PC-3 (cell line): ENCODE measurements at regions not wholly inside any gene's neighbourhood (a gene's known extent, or its start where the extent isn't known, plus 50 kb on each side); places are given as distances from the start of the nearest gene placed in this dataset.
A peak's percentile ranks its signal among the peaks of the same experiment; 100 is the strongest.

Source experiments
- ATAC-seq: fragments of 200-7000 bp; cut with Tn5 transposase; 2 replicates; pipeline ENCODE4 v1.9.1; 2020; ENCODE audit warnings: mild to moderate bottlenecking, moderate library complexity
- BruUV-seq: library from RNA; stranded (reverse); fragments of 400-500 nt; replicated peaks from 2 replicates; lab custom pipeline; 2021; lab: Mats Ljungman, UMichigan
- CTCF ChIA-PET: fragments of 300-600 bp; sonication (Branson Sonifier 250); formaldehyde crosslinking; loops from one replicate; lab custom pipeline; 2022; ENCODE audit warnings: antibody characterized with exemption; lab: Charles Lee
- POLR2A ChIA-PET: fragments of 300-600 bp; sonication (Branson Sonifier 250); formaldehyde crosslinking; loops from one replicate; lab custom pipeline; 2022; ENCODE audit warnings: antibody characterized with exemption; ENCODE audit not compliant: unreplicated experiment; lab: Charles Lee
- DNase-seq: peaks from one replicate; pipeline ENCODE4 v3.0.0-alpha.2; 2015
- H2AFZ ChIP-seq: fragments of 300-600 bp; sonication (generic); 2 replicates; pipeline ENCODE4 v1.6.0; 2016; ENCODE audit warnings: antibody characterized with exemption, low read length
- H3F3A ChIP-seq: fragments of 300-600 bp; sonication (generic); one replicate; pipeline ENCODE4 v1.6.0; 2017; ENCODE audit warnings: antibody characterized with exemption, low read length, control low read depth, mild to moderate bottlenecking; ENCODE audit not compliant: unreplicated experiment
- H3K27ac ChIP-seq: fragments of 300-600 bp; sonication (generic); 2 replicates; pipeline ENCODE4 v1.5.1; 2016; ENCODE audit warnings: mild to moderate bottlenecking, low read length
- H3K27me3 ChIP-seq: fragments of 300-600 bp; sonication (generic); 2 replicates; pipeline ENCODE4 v1.6.1; 2016; ENCODE audit warnings: low read length, mixed read lengths
- H3K36me3 ChIP-seq: fragments of 300-600 bp; sonication (generic); 2 replicates; pipeline ENCODE4 v1.6.1; 2016; ENCODE audit warnings: low read depth, mixed run types, low read length, mixed read lengths
- H3K4me1 ChIP-seq: fragments of 300-600 bp; sonication (generic); 2 replicates; pipeline ENCODE4 v1.5.1; 2016; ENCODE audit warnings: low read length; ENCODE audit not compliant: insufficient read depth
- H3K4me2 ChIP-seq: fragments of 300-600 bp; sonication (generic); 2 replicates; pipeline ENCODE4 v1.6.0; 2016; ENCODE audit warnings: low read length
- H3K4me3 ChIP-seq: fragments of 300-600 bp; sonication (generic); 2 replicates; pipeline ENCODE4 v1.5.1; 2016; ENCODE audit warnings: mild to moderate bottlenecking, low read length, mixed read lengths
- H3K79me2 ChIP-seq: fragments of 300-600 bp; sonication (generic); 2 replicates; pipeline ENCODE4 v1.6.1; 2017; ENCODE audit warnings: low read length, mixed read lengths
- H3K9ac ChIP-seq: fragments of 300-600 bp; sonication (generic); 2 replicates; pipeline ENCODE4 v1.6.0; 2016; ENCODE audit warnings: mild to moderate bottlenecking, low read length
- H3K9me2 ChIP-seq: fragments of 300-600 bp; sonication (generic); replicated peaks from 2 replicates; pipeline ENCODE4 v1.6.1; 2016; ENCODE audit warnings: mixed run types, low read length, mixed read lengths
- H3K9me3 ChIP-seq: fragments of 300-600 bp; sonication (generic); 2 replicates; pipeline ENCODE4 v1.6.1; 2016; ENCODE audit warnings: low read length, mixed read lengths
- H4K20me1 ChIP-seq: fragments of 300-600 bp; sonication (generic); 2 replicates; pipeline ENCODE4 v1.6.1; 2016; ENCODE audit warnings: low read length, mixed read lengths
- EZH2 ChIP-seq: fragments of 300-600 bp; sonication (generic); IDR thresholded peaks from one replicate; pipeline ENCODE4 v1.6.1; 2017; ENCODE audit warnings: antibody characterized with exemption, mild to moderate bottlenecking, low read length; ENCODE audit not compliant: unreplicated experiment
- EZH2phosphoT487 ChIP-seq: fragments of 300-600 bp; sonication (generic); IDR thresholded peaks from 2 replicates; pipeline ENCODE4 v1.6.1; 2018; ENCODE audit warnings: mild to moderate bottlenecking, antibody characterized with exemption, low read length, borderline replicate concordance
- intact Hi-C: fragments of 100-400 bp; cut with micrococcal nuclease; formaldehyde crosslinking; loops from 2 replicates; pipeline ENCODE4 v1.9.0; 2023
- TF ChIP-seq, protein P1 (sequence below): fragments of 300-600 bp; sonication (generic); conservative IDR thresholded peaks from 2 replicates; pipeline ENCODE4 v1.5.1; 2017; ENCODE audit warnings: antibody characterized with exemption, low read depth, mild to moderate bottlenecking, low read length

DNA sequence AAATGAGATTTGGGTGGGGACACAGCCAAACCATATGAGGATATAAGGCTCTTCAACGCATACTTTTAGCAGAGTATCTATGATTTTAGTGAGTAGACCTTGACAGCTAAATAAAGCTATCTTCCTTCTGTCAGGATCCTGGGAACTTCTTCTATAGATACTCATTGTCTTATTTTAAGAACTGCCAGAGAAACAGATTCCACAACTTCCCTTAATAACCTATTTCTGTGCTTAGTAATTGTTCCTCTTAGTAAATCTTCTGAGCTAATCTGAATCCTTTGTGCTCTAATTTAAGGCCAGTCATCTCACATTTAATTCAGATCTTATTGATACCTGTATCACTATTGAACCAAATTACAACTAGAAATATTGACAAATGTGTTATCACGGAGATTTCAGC, 64.0 kb upstream of the CEP85L start:
- H3K36me3 ChIP-seq = no peaks in the 10 kb centered on the region
- no peak overlapping the region for H3K4me2 ChIP-seq
- H3K9me2 ChIP-seq = no peaks in the 10 kb centered on the region
- ChIA-PET POLR2A (interaction anchor here (0.5 kb wide), 1 partner anchor 168 kb away, joined by 5 read pairs; no protein-coding TSS in a partner anchor), CTCF (no interaction called here)
- H3K4me3 ChIP-seq = no peak overlapping the region
- no peak for ATAC-seq
- DNase-seq = no peak
- H3K9ac ChIP-seq = no peak overlapping the region
- H3K9me3 ChIP-seq = no peaks in the 10 kb centered on the region
- no TSS peak for BruUV-seq
- H3F3A ChIP-seq = no peaks in the 10 kb centered on the region
- no peaks in the 10 kb centered on the region for H4K20me1 ChIP-seq
- H3K27ac ChIP-seq = no peak overlapping the region
- no peaks in the 10 kb centered on the region for H3K79me2 ChIP-seq
- no peak overlapping the region for H2AFZ ChIP-seq
- no peaks in the 10 kb centered on the region for H3K27me3 ChIP-seq
- TF ChIP-seq, protein P1, sequence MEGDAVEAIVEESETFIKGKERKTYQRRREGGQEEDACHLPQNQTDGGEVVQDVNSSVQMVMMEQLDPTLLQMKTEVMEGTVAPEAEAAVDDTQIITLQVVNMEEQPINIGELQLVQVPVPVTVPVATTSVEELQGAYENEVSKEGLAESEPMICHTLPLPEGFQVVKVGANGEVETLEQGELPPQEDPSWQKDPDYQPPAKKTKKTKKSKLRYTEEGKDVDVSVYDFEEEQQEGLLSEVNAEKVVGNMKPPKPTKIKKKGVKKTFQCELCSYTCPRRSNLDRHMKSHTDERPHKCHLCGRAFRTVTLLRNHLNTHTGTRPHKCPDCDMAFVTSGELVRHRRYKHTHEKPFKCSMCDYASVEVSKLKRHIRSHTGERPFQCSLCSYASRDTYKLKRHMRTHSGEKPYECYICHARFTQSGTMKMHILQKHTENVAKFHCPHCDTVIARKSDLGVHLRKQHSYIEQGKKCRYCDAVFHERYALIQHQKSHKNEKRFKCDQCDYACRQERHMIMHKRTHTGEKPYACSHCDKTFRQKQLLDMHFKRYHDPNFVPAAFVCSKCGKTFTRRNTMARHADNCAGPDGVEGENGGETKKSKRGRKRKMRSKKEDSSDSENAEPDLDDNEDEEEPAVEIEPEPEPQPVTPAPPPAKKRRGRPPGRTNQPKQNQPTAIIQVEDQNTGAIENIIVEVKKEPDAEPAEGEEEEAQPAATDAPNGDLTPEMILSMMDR = no peak
- no peak for TF ChIP-seq EZH2phosphoT487
- TF ChIP-seq EZH2 = no peak
- peaks cover 16% of the 10 kb centered on the region for H3K4me1 ChIP-seq
- intact Hi-C loops = no loop called here

DNA sequence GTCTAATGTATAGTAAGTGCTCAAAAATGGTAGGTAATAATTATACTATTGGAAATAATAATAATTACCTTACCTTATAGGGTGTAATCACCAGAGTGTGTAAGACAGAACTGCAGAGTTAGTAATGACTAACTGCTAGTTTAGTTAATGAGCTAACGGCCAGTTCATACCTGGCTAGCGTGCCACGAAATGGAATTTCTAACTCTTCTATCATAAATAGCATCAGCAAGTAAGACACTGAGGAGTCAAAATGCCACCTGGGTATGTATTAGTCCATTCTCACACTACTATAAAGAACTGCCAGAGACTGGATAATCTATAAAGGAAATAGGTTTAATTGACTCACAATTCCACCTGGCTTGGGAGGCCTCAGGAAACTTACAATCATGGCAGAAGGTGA, 63.4 kb upstream of the CEP85L start:
- POLR2A ChIA-PET = no interaction called here
- Histone ChIP-seq H2AFZ (no peak overlapping the region), H3K4me3 (no peak overlapping the region), H3F3A (no peaks in the 10 kb centered on the region), H3K9me2 (no peaks in the 10 kb centered on the region), H3K79me2 (no peaks in the 10 kb centered on the region), H3K27me3 (no peaks in the 10 kb centered on the region), H3K36me3 (no peaks in the 10 kb centered on the region), H3K27ac (no peak overlapping the region), H3K9me3 (no peaks in the 10 kb centered on the region), H3K4me1 (peaks cover 22% of the 10 kb centered on the region), H3K9ac (no peak overlapping the region), H4K20me1 (no peaks in the 10 kb centered on the region), H3K4me2 (no peak overlapping the region)
- intact Hi-C loops = no loop called here
- TF ChIP-seq, protein P1 = no peak
- no peak for TF ChIP-seq EZH2
- TF ChIP-seq EZH2phosphoT487 = no peak
- DNase-seq = no peak
- no TSS peak for BruUV-seq
- ATAC-seq = no peak
- CTCF ChIA-PET = no interaction called here

DNA sequence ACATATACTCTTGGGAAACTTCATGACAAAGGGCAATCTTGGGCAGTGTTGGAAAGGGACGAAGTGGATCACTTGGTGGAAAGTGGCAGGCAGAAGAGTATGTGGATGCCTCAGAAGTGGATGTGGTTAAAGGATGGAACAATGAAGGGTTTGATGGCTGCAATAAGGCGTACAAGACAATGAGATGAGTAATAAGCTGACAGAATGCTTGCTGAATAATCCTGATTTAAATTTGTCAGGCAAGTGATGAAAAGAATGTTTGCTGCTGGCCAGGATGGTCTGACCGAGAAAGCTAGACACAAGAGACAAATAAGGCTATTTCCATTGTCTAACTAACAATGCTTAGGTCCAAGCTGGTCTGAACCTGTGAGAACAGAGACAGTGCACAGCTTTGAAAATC, 61.6 kb upstream of the CEP85L start:
- TF ChIP-seq EZH2phosphoT487 (no peak), EZH2 (no peak)
- TF ChIP-seq, protein P1 = no peak
- Histone ChIP-seq H3K9me3 (no peaks in the 10 kb centered on the region), H3F3A (peaks cover 11% of the 10 kb centered on the region), H4K20me1 (no peaks in the 10 kb centered on the region), H3K27me3 (no peaks in the 10 kb centered on the region), H3K9me2 (no peaks in the 10 kb centered on the region), H3K4me1 (peaks cover 32% of the 10 kb centered on the region), H3K79me2 (no peaks in the 10 kb centered on the region; the same call in 1 of the 2 replicates), H3K4me3 (no peak overlapping the region), H3K27ac (no peak overlapping the region), H3K36me3 (no peaks in the 10 kb centered on the region), H3K4me2 (peak overlapping the region; percentile 10; the same call in 1 of the 2 replicates), H3K9ac (no peak overlapping the region), H2AFZ (no peak overlapping the region)
- ATAC-seq (no peak; the same call in 1 of the 2 replicates), DNase-seq (peak; percentile 55)
- ChIA-PET POLR2A (no interaction called here), CTCF (no interaction called here)
- intact Hi-C loops = no loop called here
- BruUV-seq = no TSS peak
